Mesenchymal stem cell (in vitro differentiated cells and primary cell): ENCODE measurements at regions not wholly inside any gene's neighbourhood (a gene's known extent, or its start where the extent isn't known, plus 50 kb on each side); places are given as distances from the start of the nearest gene placed in this dataset.

Experiments
- DNase-seq: peaks from one replicate; pipeline ENCODE4 v3.0.0-alpha.2; 2013
- H2AFZ ChIP-seq: one replicate; pipeline ENCODE4 v1.6.1; 2013; ENCODE audit warnings: low read depth, mild to moderate bottlenecking, control low read depth, inconsistent platforms, low read length, moderate library complexity
- H2AK5ac ChIP-seq: 2 replicates; pipeline ENCODE4 v1.6.1; 2013; ENCODE audit warnings: low read length, moderate library complexity, mild to moderate bottlenecking, inconsistent platforms; ENCODE audit not compliant: severe bottlenecking
- H2BK120ac ChIP-seq: one replicate; pipeline ENCODE4 v1.6.1; 2013; ENCODE audit warnings: low read depth, mild to moderate bottlenecking, inconsistent platforms, low read length, moderate library complexity
- H2BK12ac ChIP-seq, 2 experiments: one replicate each; pipeline ENCODE4 v1.6.1; 2013; ENCODE audit warnings: inconsistent platforms in 2 of 2, low read length in 2 of 2, mild to moderate bottlenecking in 2 of 2, moderate library complexity in 2 of 2, control low read depth in 1 of 2
- H2BK15ac ChIP-seq: one replicate; pipeline ENCODE4 v1.6.1; 2013; ENCODE audit warnings: mild to moderate bottlenecking, low read depth, inconsistent platforms; ENCODE audit not compliant: poor library complexity, severe bottlenecking
- H2BK5ac ChIP-seq: 2 replicates; pipeline ENCODE4 v1.6.1; 2013; ENCODE audit warnings: low read depth, mild to moderate bottlenecking, low read length, control low read depth, inconsistent platforms; ENCODE audit not compliant: poor library complexity, severe bottlenecking
- H3K14ac ChIP-seq, 2 experiments: one replicate each; pipeline ENCODE4 v1.6.1; 2013; ENCODE audit warnings: inconsistent platforms in 2 of 2, low read length in 2 of 2, control low read depth in 1 of 2, mild to moderate bottlenecking in 1 of 2, moderate library complexity in 1 of 2
- H3K18ac ChIP-seq, 2 experiments: one replicate each; pipeline ENCODE4 v1.6.1; 2013; ENCODE audit warnings: inconsistent platforms in 2 of 2, low read length in 2 of 2, control low read depth in 1 of 2, low read depth in 1 of 2, mild to moderate bottlenecking in 1 of 2
- H3K23ac ChIP-seq, 2 experiments: one replicate each; pipeline ENCODE4 v1.6.1; 2013; ENCODE audit warnings: inconsistent platforms in 2 of 2, low read length in 2 of 2, mild to moderate bottlenecking in 2 of 2, moderate library complexity in 2 of 2, control low read depth in 1 of 2
- H3K27ac ChIP-seq: 2 replicates; pipeline ENCODE4 v1.5.1; 2013; ENCODE audit warnings: mild to moderate bottlenecking, moderate library complexity, low read length, control low read depth, inconsistent platforms; ENCODE audit not compliant: poor library complexity, severe bottlenecking
- H3K27me3 ChIP-seq, 2 experiments: 2 replicates each; pipeline versions ENCODE4 v1.6.1 to v1.7.0; 2013; ENCODE audit warnings: low read length in 2 of 2, mild to moderate bottlenecking in 2 of 2, moderate library complexity in 2 of 2, control low read depth in 1 of 2, inconsistent platforms in 1 of 2; ENCODE audit not compliant: control insufficient read depth in 1 of 2, insufficient read depth in 1 of 2
- H3K36me3 ChIP-seq, 2 experiments: 2 replicates each; pipeline versions ENCODE4 v1.6.1 to v1.7.0; 2013; ENCODE audit warnings: low read length in 2 of 2, control low read depth in 1 of 2, inconsistent platforms in 1 of 2, low read depth in 1 of 2, mild to moderate bottlenecking in 1 of 2; ENCODE audit not compliant: insufficient read depth in 2 of 2, control insufficient read depth in 1 of 2
- H3K4ac ChIP-seq, 2 experiments: one replicate each; pipeline ENCODE4 v1.6.1; 2013; ENCODE audit warnings: inconsistent platforms in 2 of 2, low read length in 2 of 2, mild to moderate bottlenecking in 2 of 2, moderate library complexity in 2 of 2, control low read depth in 1 of 2, low read depth in 1 of 2
- H3K4me1 ChIP-seq: 2 replicates; pipeline ENCODE4 v1.6.1; 2013; ENCODE audit warnings: low read depth, low read length, control low read depth; ENCODE audit not compliant: control insufficient read depth, insufficient read depth
- H3K4me2 ChIP-seq: 2 replicates; pipeline ENCODE4 v1.6.1; 2013; ENCODE audit warnings: low read length, mild to moderate bottlenecking, inconsistent platforms; ENCODE audit not compliant: poor library complexity, severe bottlenecking
- H3K4me3 ChIP-seq, 2 experiments: 2 replicates each; pipeline versions ENCODE4 v1.5.1 to v1.7.0; 2013; ENCODE audit warnings: low read length in 2 of 2, mild to moderate bottlenecking in 2 of 2, control low read depth in 1 of 2, low read depth in 1 of 2; ENCODE audit not compliant: insufficient read depth in 1 of 2
- H3K79me1 ChIP-seq: replicated peaks from 2 replicates; pipeline ENCODE4 v1.6.1; 2013; ENCODE audit warnings: mild to moderate bottlenecking, control low read depth, low read length, inconsistent platforms; ENCODE audit not compliant: poor library complexity, severe bottlenecking
- H3K9ac ChIP-seq: 2 replicates; pipeline ENCODE4 v1.7.0; 2013; ENCODE audit warnings: mild to moderate bottlenecking, low read length, moderate library complexity
- H3K9me3 ChIP-seq: 2 replicates; pipeline ENCODE4 v1.7.0; 2013; ENCODE audit warnings: mild to moderate bottlenecking, low read length; ENCODE audit not compliant: control insufficient read depth
- H4K8ac ChIP-seq: one replicate; pipeline ENCODE4 v1.6.1; 2013; ENCODE audit warnings: inconsistent platforms, mild to moderate bottlenecking, low read length, moderate library complexity
- H4K91ac ChIP-seq: one replicate; pipeline ENCODE4 v1.6.1; 2013; ENCODE audit warnings: mild to moderate bottlenecking, low read length, inconsistent platforms
- WGBS: methylation state at CpG from one replicate; pipeline ENCODE4 v1.1.7; 2013; ENCODE audit warnings: mixed read lengths; 5-methylcytosine and 5-hydroxymethylcytosine counted together

- peaks cover 0 to 3% of the 10 kb centered on the region in 2 experiments for H3K36me3 ChIP-seq
- H2BK12ac ChIP-seq = no peak overlapping the region
- no peak overlapping the region for H3K4me3 ChIP-seq
- no peaks in the 10 kb centered on the region for H3K79me1 ChIP-seq
- no peak overlapping the region for H2AFZ ChIP-seq
- peaks cover 4% of the 10 kb centered on the region for H3K9me3 ChIP-seq
- WGBS = 79% methylated on average over 5 of the region's 6 CpGs
- peaks cover 0 to 2% of the 10 kb centered on the region in 2 experiments for H3K27me3 ChIP-seq
- H4K8ac ChIP-seq = no peak overlapping the region
- no peak overlapping the region for H3K18ac ChIP-seq
- H3K4ac ChIP-seq = no peak overlapping the region
- no peak overlapping the region for H2BK5ac ChIP-seq
- H3K27ac ChIP-seq = no peak overlapping the region
- H4K91ac ChIP-seq = no peak overlapping the region
- no peak overlapping the region for H2BK120ac ChIP-seq
- H3K9ac ChIP-seq = no peak overlapping the region
- H3K4me1 ChIP-seq = no peaks in the 10 kb centered on the region
- no peak for DNase-seq
- no peak overlapping the region for H3K23ac ChIP-seq
- no peak overlapping the region for H2AK5ac ChIP-seq
- H3K14ac ChIP-seq = no peak overlapping the region
- no peak overlapping the region for H2BK15ac ChIP-seq
- no peak overlapping the region for H3K4me2 ChIP-seq
Observed at GRCh38 chr12:63007726-63008125, 72.8 kb upstream of the PPM1H start.

- Histone ChIP-seq H3K23ac (no peak overlapping the region), H3K14ac (no peak overlapping the region), H2AK5ac (no peak overlapping the region), H3K4me3 (no peak overlapping the region), H2BK120ac (no peak overlapping the region), H3K18ac (no peak overlapping the region), H3K4me2 (no peak overlapping the region), H3K79me1 (no peaks in the 10 kb centered on the region), H3K4ac (no peak overlapping the region), H4K91ac (no peak overlapping the region), H3K27me3 (peaks cover 0 to 2% of the 10 kb centered on the region in 2 experiments), H2BK15ac (no peak overlapping the region), H4K8ac (no peak overlapping the region), H3K9ac (no peak overlapping the region), H2BK12ac (no peak overlapping the region), H2BK5ac (no peak overlapping the region), H3K36me3 (peaks cover 0 to 3% of the 10 kb centered on the region in 2 experiments), H3K27ac (no peak overlapping the region), H3K4me1 (no peaks in the 10 kb centered on the region), H2AFZ (no peak overlapping the region), H3K9me3 (peaks cover 4% of the 10 kb centered on the region)
- no peak for DNase-seq
- WGBS = 90% methylated on average over 3 of the region's 4 CpGs
Observed at GRCh38 chr12:63006536-63006935, 71.6 kb upstream of the PPM1H start.

GRCh38 chr12:63005382-63005781 lies 70.4 kb upstream of the PPM1H start:
- Histone ChIP-seq H3K27me3 (peaks cover 0 to 4% of the 10 kb centered on the region in 2 experiments), H3K4me1 (no peaks in the 10 kb centered on the region), H2BK120ac (no peak overlapping the region), H3K36me3 (peaks cover 0 to 3% of the 10 kb centered on the region in 2 experiments), H3K23ac (no peak overlapping the region), H2BK15ac (no peak overlapping the region), H3K9me3 (peaks cover 4% of the 10 kb centered on the region), H2BK5ac (no peak overlapping the region), H3K4me3 (no peak overlapping the region), H2AFZ (no peak overlapping the region), H3K27ac (no peak overlapping the region), H4K91ac (no peak overlapping the region), H2BK12ac (no peak overlapping the region), H3K4ac (no peak overlapping the region), H2AK5ac (no peak overlapping the region), H3K4me2 (no peak overlapping the region), H3K18ac (no peak overlapping the region), H3K14ac (no peak overlapping the region), H3K9ac (no peak overlapping the region), H4K8ac (no peak overlapping the region), H3K79me1 (no peaks in the 10 kb centered on the region)
- DNase-seq = no peak

- Histone ChIP-seq H3K36me3 (peaks cover 0 to 3% of the 10 kb centered on the region in 2 experiments), H3K4me3 (no peak overlapping the region), H3K14ac (no peak overlapping the region), H3K4me2 (no peak overlapping the region), H3K4ac (no peak overlapping the region), H4K91ac (no peak overlapping the region), H3K4me1 (no peaks in the 10 kb centered on the region), H2BK12ac (no peak overlapping the region), H3K18ac (no peak overlapping the region), H3K79me1 (no peaks in the 10 kb centered on the region), H3K9ac (no peak overlapping the region), H3K23ac (no peak overlapping the region), H2BK15ac (no peak overlapping the region), H4K8ac (no peak overlapping the region), H2AFZ (no peak overlapping the region), H2BK5ac (no peak overlapping the region), H3K27ac (no peak overlapping the region), H2AK5ac (no peak overlapping the region), H3K9me3 (peaks cover 4% of the 10 kb centered on the region), H2BK120ac (no peak overlapping the region), H3K27me3 (peaks cover 0 to 12% of the 10 kb centered on the region in 2 experiments)
- 93% methylated on average over 22 of the region's 22 CpGs for WGBS
- no peak for DNase-seq
Observed at GRCh38 chr12:63003223-63003819, 68.4 kb upstream of the PPM1H start.
